DND-41 (cell line): ENCODE measurements at regions not wholly inside any gene's neighbourhood (a gene's known extent, or its start where the extent isn't known, plus 50 kb on each side); places are given as distances from the start of the nearest gene placed in this dataset.

Experiments used
- CTCF ChIP-seq: IDR thresholded peaks from 2 replicates; pipeline ENCODE4 v1.5.1; 2012; ENCODE audit warnings: borderline replicate concordance, low read length, moderate library complexity, mild to moderate bottlenecking; ENCODE audit not compliant: poor library complexity, severe bottlenecking; ENCODE audit errors: extremely low read depth
- EZH2 ChIP-seq: IDR thresholded peaks from 3 replicates; pipeline ENCODE4 v1.6.1; 2012; ENCODE audit warnings: borderline replicate concordance, low read depth, mild to moderate bottlenecking, moderate library complexity, low read length, inconsistent platforms; ENCODE audit not compliant: severe bottlenecking

- TF ChIP-seq CTCF (peak; percentile 97), EZH2 (no peak)
Measured at GRCh38 chr10:27360581-27361172, 120.1 kb upstream of the ACBD5 start.
